Esophagus muscularis mucosa (tissue), 4 donors: ENCODE measurements at regions not wholly inside any gene's neighbourhood (a gene's known extent, or its start where the extent isn't known, plus 50 kb on each side); places are given as distances from the start of the nearest gene placed in this dataset.

Source experiments
- CTCF ChIP-seq, 3 experiments: fragments of 200-600 bp in 2 of 3; fragments of 450-650 bp in 1 of 3; sonication (generic) in 2 of 3; IDR thresholded peaks; one replicate each; pipeline ENCODE4 v1.5.1; 2017 to 2019; ENCODE audit warnings: antibody characterized with exemption in 3 of 3, mild to moderate bottlenecking in 2 of 3, moderate library complexity in 1 of 3
- EP300 ChIP-seq: sonication (generic); formaldehyde crosslinking; IDR thresholded peaks from one replicate; pipeline ENCODE4 v1.6.1; 2017; ENCODE audit warnings: antibody characterized with exemption
- POLR2AphosphoS5 ChIP-seq, 2 donors: sonication (generic); formaldehyde crosslinking; IDR thresholded peaks; one replicate each; pipeline ENCODE4 v1.6.1; 2017; ENCODE audit warnings: antibody characterized with exemption in 2 of 2

DNA sequence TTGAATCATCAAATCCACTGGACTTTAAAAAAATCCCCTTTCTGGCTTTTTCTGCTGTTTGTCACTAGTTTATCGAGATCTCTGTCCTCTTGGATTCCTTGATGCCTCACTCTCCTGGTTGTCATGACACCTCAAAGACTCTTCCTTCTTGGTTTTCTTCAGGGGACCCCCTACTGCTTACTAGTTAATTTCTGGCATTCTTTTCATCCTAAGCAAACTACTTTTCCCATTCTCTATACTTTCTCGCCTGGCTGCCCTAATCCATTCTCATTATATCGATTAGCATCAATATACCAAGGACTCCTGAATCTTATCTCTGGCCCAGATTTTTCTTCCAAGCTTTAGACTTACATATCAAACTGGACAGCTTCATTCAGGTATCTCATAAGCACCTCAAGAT lies 98.6 kb downstream of the NEDD1 start:
- TF ChIP-seq EP300 (no peak), CTCF (IDR thresholded peaks at IDR 0.05) (no peak), POLR2AphosphoS5 (IDR thresholded peaks at IDR 0.05) (no peak)
